ENCODE measurements at regions not wholly inside any gene's neighbourhood (a gene's known extent, or its start where the extent isn't known, plus 50 kb on each side); places are given as distances from the start of the nearest gene placed in this dataset.
A peak's percentile ranks its signal among the peaks of the same experiment; 100 is the strongest.

DNA sequence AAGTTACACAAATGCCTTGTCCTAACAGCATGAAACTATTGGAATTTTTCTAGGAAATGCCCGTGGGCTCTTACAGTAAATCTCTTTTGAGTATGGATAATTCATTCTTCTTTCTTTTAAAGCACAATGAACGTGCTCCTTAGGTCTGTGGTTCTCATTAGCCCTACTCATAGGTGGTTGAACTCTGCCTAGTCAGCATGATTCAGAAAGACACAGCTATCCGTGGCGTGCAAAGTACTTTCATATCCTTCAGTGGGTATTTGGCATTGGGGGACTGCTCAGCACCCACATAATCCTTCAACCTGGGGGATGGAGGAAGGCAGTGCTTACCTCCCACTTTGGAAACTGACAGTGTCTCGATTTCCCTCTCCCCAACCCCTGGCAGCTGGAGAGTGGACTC, 462.0 kb upstream of the CLINT1 start:
- Histone ChIP-seq H3K27ac (ENCODE audit: low read length) (no peak overlapping the region), H3K36me3 (ENCODE audit: control insufficient read depth, low read depth, low read length) (no peaks in the 10 kb centered on the region), H3K9ac (ENCODE audit: low read length) (no peak overlapping the region), H3K9me3 (ENCODE audit: control insufficient read depth, low read depth, low read length) (no peaks in the 10 kb centered on the region), H3K4me1 (ENCODE audit: control insufficient read depth, low read depth, low read length) (peaks cover 17% of the 10 kb centered on the region), H3K4me3 (ENCODE audit: low read length) (no peak overlapping the region), H3K27me3 (ENCODE audit: control insufficient read depth, insufficient read depth, low read length) (no peaks in the 10 kb centered on the region)

DNA sequence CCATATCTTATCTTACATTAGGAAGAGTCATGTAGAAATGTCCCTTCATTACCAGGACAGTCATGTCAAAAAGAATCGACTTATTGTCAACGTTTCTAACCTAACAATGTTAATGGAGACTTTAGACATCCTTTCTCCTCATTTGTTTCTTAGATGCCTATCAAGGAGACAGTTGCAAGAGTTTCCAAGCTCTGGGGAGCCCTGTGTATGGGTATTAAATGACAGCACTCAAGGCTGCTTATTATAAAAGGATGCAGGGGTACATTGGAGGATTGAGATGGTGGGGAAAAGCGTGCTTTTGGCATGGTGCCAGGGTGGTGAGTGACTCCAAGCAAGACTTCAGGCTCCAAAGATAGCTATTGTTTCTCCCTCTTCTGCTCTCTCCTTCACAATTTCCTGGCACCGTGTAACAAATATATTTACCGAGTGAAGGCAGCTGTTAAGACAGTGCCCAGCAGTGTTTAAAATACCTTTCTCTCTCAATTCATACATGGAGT, 461.3 kb upstream of the CLINT1 start:
- Histone ChIP-seq H3K27me3 (ENCODE audit: control insufficient read depth, insufficient read depth, low read length) (no peaks in the 10 kb centered on the region), H3K4me1 (ENCODE audit: control insufficient read depth, low read depth, low read length) (peaks cover 10% of the 10 kb centered on the region), H3K36me3 (ENCODE audit: control insufficient read depth, low read depth, low read length) (no peaks in the 10 kb centered on the region), H3K27ac (ENCODE audit: low read length) (no peak overlapping the region), H3K9me3 (ENCODE audit: control insufficient read depth, low read depth, low read length) (no peaks in the 10 kb centered on the region), H3K4me3 (ENCODE audit: low read length) (no peak overlapping the region), H3K9ac (ENCODE audit: low read length) (no peak overlapping the region)

DNA sequence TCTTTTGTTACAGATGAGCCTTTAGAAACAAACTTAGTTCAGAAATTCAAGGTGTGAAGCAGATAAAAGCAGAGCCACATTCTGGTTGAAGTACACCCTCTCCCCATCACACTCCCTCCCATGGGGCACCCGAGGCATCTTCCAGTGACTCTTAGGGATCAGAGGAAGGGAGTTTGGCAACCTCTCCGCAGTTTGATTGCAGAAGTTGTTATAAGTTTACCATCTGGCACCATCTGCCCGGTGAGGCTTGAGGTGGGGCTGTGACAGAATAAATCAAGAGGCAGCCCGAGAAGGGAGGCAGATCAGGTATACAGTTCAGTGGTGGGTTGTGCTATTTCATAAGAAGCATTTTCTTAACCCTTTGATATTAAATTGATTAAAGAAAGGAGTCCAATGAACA, 458.6 kb upstream of the CLINT1 start:
- H3K4me3 ChIP-seq (ENCODE audit: low read length) = no peak overlapping the region
- no peak overlapping the region for H3K9ac ChIP-seq (ENCODE audit: low read length)
- H3K27ac ChIP-seq (ENCODE audit: low read length) = no peak overlapping the region
- H3K9me3 ChIP-seq (ENCODE audit: control insufficient read depth, low read depth, low read length) = no peaks in the 10 kb centered on the region
- H3K27me3 ChIP-seq (ENCODE audit: control insufficient read depth, insufficient read depth, low read length) = no peaks in the 10 kb centered on the region
- H3K4me1 ChIP-seq (ENCODE audit: control insufficient read depth, low read depth, low read length) = peaks cover 23% of the 10 kb centered on the region
- H3K36me3 ChIP-seq (ENCODE audit: control insufficient read depth, low read depth, low read length) = no peaks in the 10 kb centered on the region

DNA sequence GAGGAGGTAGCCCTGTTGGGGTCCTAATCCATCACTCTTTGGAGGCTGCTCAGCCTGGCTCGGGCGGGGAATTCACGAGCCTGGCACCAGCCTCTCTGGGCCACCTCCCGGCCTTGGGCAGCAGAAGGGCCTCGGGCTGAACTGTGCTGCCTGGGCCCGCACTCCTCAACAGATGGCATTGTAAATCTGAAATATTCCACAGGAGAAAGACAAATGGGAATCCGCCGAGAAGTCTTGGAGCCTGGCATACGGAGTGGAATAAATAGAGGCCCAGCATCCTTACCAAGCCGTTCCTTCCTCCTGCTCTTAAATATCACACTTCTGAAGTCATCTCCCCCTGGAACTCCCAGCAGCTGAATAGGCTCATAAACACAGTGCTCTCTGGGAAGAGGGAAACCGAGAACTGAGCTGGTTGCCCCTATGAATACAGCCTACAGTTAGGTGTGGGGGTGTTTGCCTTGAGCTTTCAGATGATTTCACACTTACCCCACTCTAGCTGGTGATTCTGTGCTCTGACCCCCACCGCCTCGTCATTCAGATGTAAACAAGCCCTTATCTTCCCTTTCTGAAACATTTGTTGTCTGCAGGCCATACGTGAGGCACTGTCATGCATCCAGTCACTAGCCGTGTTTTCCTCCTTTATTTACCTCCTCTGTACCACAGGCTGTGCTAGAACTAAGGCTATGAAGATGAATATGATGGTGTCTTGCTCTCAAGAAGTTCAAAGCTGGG, 455.0 kb upstream of the CLINT1 start:
- no peaks in the 10 kb centered on the region for H3K27me3 ChIP-seq (ENCODE audit: control insufficient read depth, insufficient read depth, low read length)
- no peak overlapping the region for H3K9ac ChIP-seq (ENCODE audit: low read length)
- no peak overlapping the region for H3K4me3 ChIP-seq (ENCODE audit: low read length)
- no peaks in the 10 kb centered on the region for H3K9me3 ChIP-seq (ENCODE audit: control insufficient read depth, low read depth, low read length)
- peaks cover 23% of the 10 kb centered on the region for H3K4me1 ChIP-seq (ENCODE audit: control insufficient read depth, low read depth, low read length)
- H3K27ac ChIP-seq (ENCODE audit: low read length) = peak overlapping the region; percentile 8
- H3K36me3 ChIP-seq (ENCODE audit: control insufficient read depth, low read depth, low read length) = no peaks in the 10 kb centered on the region

DNA sequence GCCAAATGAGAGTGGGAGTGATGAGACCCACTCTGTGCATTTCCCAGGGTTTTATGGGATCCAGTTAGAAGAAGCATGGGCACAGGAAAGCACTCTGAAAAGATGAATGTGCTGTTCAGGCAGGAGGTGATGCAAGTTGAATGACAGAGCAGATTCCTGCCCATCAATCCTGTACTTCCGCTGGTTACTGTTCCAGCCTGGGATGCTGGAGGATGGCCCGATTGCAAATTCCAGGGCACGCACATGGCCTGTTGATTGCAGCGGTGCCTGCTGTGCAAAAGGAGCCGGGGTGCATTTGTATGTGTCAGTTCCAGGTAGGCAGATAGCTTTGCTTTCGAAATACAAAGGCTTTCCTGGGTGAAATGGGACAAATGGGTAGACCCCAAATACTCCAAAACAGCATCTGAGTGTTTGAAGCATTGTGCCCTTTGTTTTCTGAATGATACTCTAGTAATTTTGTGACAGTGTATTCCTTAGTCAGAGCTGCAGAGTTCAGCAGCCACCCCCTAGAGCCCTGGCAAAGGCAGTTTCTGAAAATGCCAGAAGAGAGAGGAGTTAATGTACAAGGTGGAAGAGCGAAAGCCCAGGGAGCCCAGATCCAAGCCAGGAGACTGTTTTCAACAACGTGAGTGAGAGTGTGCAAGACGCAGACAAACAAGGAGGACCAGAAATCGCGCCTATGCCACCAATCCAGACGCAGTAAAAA, 454.2 kb upstream of the CLINT1 start:
- no peak overlapping the region for H3K4me3 ChIP-seq (ENCODE audit: low read length)
- H3K9ac ChIP-seq (ENCODE audit: low read length) = no peak overlapping the region
- no peaks in the 10 kb centered on the region for H3K9me3 ChIP-seq (ENCODE audit: control insufficient read depth, low read depth, low read length)
- H3K27me3 ChIP-seq (ENCODE audit: control insufficient read depth, insufficient read depth, low read length) = no peaks in the 10 kb centered on the region
- H3K27ac ChIP-seq (ENCODE audit: low read length) = no peak overlapping the region
- H3K4me1 ChIP-seq (ENCODE audit: control insufficient read depth, low read depth, low read length) = peaks cover 23% of the 10 kb centered on the region
- H3K36me3 ChIP-seq (ENCODE audit: control insufficient read depth, low read depth, low read length) = no peaks in the 10 kb centered on the region

DNA sequence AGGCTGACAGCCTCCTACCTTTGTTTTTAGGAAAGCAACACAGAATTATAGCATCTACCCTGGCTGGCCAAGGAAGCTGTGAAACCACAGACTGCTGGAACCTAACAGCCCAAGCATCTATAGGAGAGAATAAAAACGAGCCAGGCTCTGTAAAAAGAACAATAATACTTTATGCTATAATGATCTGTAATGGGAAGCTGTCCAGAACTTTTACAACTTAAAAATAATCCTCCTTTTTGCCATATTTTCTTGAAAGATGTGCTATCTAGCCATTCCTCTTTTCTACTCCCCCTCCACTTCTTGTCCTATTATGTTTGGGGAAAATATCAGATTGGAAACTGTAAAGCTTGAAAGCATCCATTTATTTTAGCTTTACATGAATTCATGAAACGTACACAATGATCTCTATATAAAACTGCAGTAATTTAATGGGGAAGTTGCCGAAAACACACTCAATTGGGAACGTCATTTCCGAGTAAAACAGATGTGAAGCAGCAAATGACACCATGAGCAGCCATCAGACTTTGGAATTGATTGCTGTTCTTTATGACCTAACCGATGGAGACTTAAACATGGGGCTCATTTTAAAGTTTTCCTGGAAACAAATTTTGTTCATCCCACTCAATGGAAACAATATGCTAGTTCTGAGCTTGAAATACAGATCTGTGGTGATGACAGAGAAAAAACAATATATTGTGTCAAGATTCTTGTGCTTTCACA, 450.3 kb upstream of the CLINT1 start:
- Histone ChIP-seq H3K27ac (ENCODE audit: low read length) (no peak overlapping the region), H3K36me3 (ENCODE audit: control insufficient read depth, low read depth, low read length) (no peaks in the 10 kb centered on the region), H3K27me3 (ENCODE audit: control insufficient read depth, insufficient read depth, low read length) (no peaks in the 10 kb centered on the region), H3K9me3 (ENCODE audit: control insufficient read depth, low read depth, low read length) (no peaks in the 10 kb centered on the region), H3K4me3 (ENCODE audit: low read length) (no peak overlapping the region), H3K9ac (ENCODE audit: low read length) (no peak overlapping the region), H3K4me1 (ENCODE audit: control insufficient read depth, low read depth, low read length) (peaks cover 22% of the 10 kb centered on the region)

DNA sequence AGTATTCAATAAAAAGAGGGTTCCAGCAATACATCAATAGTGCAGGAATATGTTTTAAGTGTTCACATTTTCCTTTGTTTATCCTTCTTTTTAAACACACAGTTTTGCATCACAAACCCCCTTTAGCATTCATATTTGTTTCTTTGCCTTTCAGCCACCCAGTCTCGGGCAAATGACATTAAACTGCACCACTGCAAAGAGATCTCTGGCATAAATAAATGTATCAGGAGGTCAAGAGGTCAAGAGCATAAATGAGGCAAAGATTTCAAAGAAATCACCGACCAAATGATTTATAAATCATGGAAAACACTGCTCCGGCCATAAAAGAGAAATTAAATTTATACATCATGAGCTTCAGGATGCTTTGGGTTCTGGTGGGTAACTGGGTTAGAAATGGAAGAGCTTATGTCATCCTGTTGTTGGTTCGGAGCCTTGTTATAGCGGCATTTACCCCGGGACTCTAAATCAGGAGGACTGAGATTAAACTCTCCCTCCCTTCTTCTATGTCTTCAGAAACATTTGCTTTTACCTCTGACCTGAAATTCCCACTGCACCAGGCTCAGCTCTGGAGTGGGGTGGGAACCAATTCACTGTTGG, 449.6 kb upstream of the CLINT1 start:
- H3K27me3 ChIP-seq (ENCODE audit: control insufficient read depth, insufficient read depth, low read length) = no peaks in the 10 kb centered on the region
- no peaks in the 10 kb centered on the region for H3K9me3 ChIP-seq (ENCODE audit: control insufficient read depth, low read depth, low read length)
- H3K4me1 ChIP-seq (ENCODE audit: control insufficient read depth, low read depth, low read length) = peaks cover 15% of the 10 kb centered on the region
- no peak overlapping the region for H3K27ac ChIP-seq (ENCODE audit: low read length)
- H3K9ac ChIP-seq (ENCODE audit: low read length) = no peak overlapping the region
- H3K36me3 ChIP-seq (ENCODE audit: control insufficient read depth, low read depth, low read length) = no peaks in the 10 kb centered on the region
- no peak overlapping the region for H3K4me3 ChIP-seq (ENCODE audit: low read length)

DNA sequence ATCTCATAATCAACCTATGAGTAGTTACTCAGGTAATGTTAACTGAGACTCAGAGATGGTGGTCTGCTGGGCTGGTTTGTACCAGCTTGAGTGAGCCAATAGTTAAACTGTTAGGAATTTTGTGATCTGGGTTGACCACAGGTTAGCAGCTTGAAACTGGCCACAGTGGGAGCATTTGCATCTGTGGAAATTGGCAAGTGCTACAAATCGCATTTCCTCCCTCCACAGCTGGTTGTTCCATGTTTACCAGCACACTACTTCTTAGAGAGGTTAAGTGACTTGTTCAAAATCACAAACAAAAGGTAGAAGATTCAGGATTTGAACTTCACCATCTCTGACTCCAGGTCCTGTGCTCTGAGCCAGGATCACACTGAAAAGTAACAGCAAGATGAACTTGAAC, 446.9 kb upstream of the CLINT1 start:
- Histone ChIP-seq H3K4me3 (ENCODE audit: low read length) (no peak overlapping the region), H3K9me3 (ENCODE audit: control insufficient read depth, low read depth, low read length) (no peaks in the 10 kb centered on the region), H3K36me3 (ENCODE audit: control insufficient read depth, low read depth, low read length) (no peaks in the 10 kb centered on the region), H3K4me1 (ENCODE audit: control insufficient read depth, low read depth, low read length) (peaks cover 4% of the 10 kb centered on the region), H3K27ac (ENCODE audit: low read length) (no peak overlapping the region), H3K9ac (ENCODE audit: low read length) (no peak overlapping the region), H3K27me3 (ENCODE audit: control insufficient read depth, insufficient read depth, low read length) (no peaks in the 10 kb centered on the region)

DNA sequence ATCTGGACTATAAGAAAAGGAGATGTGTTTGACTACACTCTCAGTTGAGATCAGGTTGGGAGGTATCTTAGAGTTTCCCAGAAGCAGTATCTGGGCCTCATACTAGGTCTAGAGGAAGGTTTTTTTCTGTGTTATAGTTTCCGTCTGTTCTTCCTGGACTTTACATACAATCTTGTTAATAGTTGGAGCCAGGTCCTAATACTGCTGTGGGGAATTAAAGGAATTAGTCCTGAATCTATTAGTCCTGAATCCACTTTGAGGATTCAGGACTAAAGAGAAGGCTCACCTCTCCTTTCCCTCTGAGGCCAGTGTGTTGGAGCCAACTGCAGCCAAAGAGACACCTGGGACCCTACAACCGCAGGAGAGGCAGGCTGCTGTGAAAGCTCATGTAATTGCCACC, 445.7 kb upstream of the CLINT1 start:
- Histone ChIP-seq H3K27me3 (ENCODE audit: control insufficient read depth, insufficient read depth, low read length) (no peaks in the 10 kb centered on the region), H3K36me3 (ENCODE audit: control insufficient read depth, low read depth, low read length) (no peaks in the 10 kb centered on the region), H3K27ac (ENCODE audit: low read length) (no peak overlapping the region), H3K9ac (ENCODE audit: low read length) (no peak overlapping the region), H3K4me3 (ENCODE audit: low read length) (no peak overlapping the region), H3K9me3 (ENCODE audit: control insufficient read depth, low read depth, low read length) (no peaks in the 10 kb centered on the region), H3K4me1 (ENCODE audit: control insufficient read depth, low read depth, low read length) (peaks cover 4% of the 10 kb centered on the region)

DNA sequence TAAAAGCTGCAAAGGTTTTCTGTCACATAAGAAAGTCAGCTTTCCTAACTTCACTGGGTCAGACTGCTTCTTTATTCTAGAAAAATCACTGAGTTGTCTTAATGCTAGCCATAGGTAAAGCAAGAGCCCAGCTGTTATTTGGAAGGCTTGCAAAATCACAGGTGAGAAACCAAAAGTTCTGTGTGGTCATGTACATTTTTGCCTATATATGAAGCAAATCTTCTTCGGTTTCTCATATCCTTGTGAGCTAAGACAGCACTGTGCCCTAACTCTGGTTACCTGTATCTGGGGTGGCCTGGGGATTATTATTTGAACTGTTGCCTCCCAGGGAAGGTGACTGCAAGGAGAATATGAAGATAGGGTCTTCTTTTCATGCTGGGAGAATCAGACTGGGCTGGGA, 444.9 kb upstream of the CLINT1 start:
- H3K9ac ChIP-seq (ENCODE audit: low read length) = no peak overlapping the region
- no peaks in the 10 kb centered on the region for H3K9me3 ChIP-seq (ENCODE audit: control insufficient read depth, low read depth, low read length)
- no peaks in the 10 kb centered on the region for H3K36me3 ChIP-seq (ENCODE audit: control insufficient read depth, low read depth, low read length)
- H3K27me3 ChIP-seq (ENCODE audit: control insufficient read depth, insufficient read depth, low read length) = no peaks in the 10 kb centered on the region
- no peak overlapping the region for H3K27ac ChIP-seq (ENCODE audit: low read length)
- H3K4me1 ChIP-seq (ENCODE audit: control insufficient read depth, low read depth, low read length) = peaks cover 4% of the 10 kb centered on the region
- H3K4me3 ChIP-seq (ENCODE audit: low read length) = no peak overlapping the region

DNA sequence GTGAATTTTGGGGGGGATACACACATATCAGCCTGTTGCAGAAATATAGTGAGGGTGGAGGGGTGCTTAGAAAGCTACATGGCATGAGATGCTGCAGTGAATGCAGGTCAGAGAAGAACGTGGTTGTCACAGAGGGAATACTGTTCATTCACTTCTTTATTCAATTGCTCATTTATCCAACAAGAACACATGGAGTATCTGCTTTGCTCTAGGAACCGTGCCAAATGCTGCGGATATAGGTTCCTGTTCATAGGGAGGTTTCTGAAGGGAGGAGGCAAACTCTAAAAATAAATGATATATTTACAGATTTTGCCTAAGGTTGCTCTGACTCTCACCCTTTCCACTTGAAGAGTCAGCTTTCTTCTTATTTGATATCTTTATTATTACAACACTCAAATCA, 444.3 kb upstream of the CLINT1 start:
- no peaks in the 10 kb centered on the region for H3K27me3 ChIP-seq (ENCODE audit: control insufficient read depth, insufficient read depth, low read length)
- H3K27ac ChIP-seq (ENCODE audit: low read length) = no peak overlapping the region
- H3K9me3 ChIP-seq (ENCODE audit: control insufficient read depth, low read depth, low read length) = no peaks in the 10 kb centered on the region
- H3K9ac ChIP-seq (ENCODE audit: low read length) = no peak overlapping the region
- H3K4me3 ChIP-seq (ENCODE audit: low read length) = no peak overlapping the region
- no peaks in the 10 kb centered on the region for H3K36me3 ChIP-seq (ENCODE audit: control insufficient read depth, low read depth, low read length)
- H3K4me1 ChIP-seq (ENCODE audit: control insufficient read depth, low read depth, low read length) = peaks cover 4% of the 10 kb centered on the region

All from iPS-18a (cell line).